GM19467 (cell line): ENCODE measurements at regions not wholly inside any gene's neighbourhood (a gene's known extent, or its start where the extent isn't known, plus 50 kb on each side); places are given as distances from the start of the nearest gene placed in this dataset.

Experiments
- ATAC-seq: cut with Tn5 transposase; IDR thresholded peaks from one replicate; pipeline ENCODE4 v1.9.1; 2021; ENCODE audit warnings: mild to moderate bottlenecking, moderate library complexity; ENCODE audit not compliant: unreplicated experiment

DNA sequence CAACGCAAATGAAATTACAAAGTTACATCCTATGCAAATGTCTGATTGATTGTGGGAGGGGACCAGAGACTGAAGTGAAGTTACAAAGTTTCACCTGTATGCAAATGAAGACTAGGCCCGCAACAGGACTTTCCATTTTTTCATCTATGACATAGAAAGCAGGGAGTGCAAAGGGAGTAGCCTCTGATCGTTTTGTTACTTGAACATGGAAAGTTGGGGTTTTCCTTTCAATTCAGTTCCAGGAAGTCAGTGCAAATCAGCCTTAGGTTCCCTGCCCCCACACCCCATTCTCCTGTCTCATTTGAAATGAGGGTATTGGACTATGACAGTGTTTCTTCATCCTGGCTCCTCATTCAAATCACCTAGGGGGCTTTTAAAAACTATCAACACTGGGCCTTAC, 96.9 kb upstream of the HABP2 start:
- no peak for ATAC-seq

DNA sequence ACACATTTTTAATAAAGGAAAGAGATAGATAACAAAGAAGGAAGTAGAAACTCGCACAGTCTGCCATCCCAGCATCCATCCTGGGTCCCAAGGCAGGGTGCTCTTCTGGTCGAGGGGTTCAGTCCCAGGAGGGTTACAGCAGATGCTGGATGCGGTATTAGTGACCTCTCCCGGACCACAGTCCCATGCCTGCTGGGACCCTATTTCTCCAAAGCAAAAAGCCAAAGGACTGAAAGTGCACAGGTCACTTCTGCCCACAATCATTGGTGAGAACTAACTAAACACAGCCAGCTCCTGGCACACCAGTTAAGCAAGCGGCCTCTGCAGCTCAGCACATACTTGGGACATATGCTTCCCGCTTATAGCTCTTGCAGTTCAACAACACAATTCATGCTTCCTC, 96.1 kb upstream of the HABP2 start:
- no peak for ATAC-seq

DNA sequence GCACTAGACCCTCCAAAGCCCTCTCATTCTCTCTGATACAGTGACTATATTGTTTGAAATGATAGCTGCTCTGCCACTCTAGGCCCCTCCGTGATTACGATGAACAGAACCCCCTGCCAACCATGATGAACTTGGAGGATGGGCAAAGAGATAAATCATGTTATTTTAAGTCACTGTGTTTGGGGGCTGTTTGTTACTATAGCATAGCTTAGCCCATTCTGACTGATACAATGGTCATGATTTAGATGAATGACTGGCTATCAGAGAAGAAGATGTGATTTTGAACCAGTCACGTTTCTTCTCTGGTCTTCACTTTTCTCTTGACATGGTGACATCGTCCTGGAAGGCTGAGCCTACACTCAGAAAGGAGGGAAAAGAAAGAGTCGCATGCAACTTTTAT, 95.4 kb upstream of the HABP2 start:
- ATAC-seq, result no peak

DNA sequence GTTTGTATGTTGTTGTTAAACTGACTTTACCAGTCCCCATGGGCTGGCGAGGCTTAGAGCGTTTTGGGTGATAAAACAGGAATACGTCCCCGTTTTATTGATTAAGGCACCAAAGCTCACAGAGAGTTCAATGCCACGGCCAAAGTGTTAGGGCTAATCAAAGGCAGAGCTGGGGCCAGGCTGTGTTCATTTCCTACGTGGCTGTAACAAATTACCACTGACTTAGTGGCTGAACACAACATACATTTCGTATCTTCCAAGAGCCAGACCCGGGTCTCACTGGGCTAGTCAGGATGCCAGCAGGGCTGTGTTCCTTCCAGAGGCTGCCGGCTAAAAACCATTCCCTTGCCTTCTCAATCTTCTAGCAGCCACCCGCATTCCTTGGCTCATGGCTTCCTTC, 94.4 kb upstream of the HABP2 start:
- ATAC-seq, result no peak

DNA sequence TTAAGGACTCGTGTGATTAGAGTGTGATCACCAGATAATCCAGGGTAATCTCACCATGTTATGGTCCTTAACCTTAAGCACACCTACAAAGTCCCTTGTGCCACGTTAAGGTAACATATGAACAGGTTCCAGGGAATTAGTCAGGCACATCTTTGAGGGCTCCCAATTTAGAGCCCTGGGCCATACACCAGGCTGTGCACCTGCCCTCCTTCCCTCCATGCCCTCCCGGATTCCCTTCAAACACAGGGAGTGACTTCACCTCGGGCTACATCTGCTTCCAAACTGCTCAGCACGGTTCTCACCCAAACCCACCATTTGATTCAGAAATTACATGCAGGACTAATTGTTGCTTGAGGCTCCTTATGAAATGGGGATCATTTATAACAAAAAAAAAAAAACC, 93.9 kb upstream of the HABP2 start:
- ATAC-seq, result no peak

DNA sequence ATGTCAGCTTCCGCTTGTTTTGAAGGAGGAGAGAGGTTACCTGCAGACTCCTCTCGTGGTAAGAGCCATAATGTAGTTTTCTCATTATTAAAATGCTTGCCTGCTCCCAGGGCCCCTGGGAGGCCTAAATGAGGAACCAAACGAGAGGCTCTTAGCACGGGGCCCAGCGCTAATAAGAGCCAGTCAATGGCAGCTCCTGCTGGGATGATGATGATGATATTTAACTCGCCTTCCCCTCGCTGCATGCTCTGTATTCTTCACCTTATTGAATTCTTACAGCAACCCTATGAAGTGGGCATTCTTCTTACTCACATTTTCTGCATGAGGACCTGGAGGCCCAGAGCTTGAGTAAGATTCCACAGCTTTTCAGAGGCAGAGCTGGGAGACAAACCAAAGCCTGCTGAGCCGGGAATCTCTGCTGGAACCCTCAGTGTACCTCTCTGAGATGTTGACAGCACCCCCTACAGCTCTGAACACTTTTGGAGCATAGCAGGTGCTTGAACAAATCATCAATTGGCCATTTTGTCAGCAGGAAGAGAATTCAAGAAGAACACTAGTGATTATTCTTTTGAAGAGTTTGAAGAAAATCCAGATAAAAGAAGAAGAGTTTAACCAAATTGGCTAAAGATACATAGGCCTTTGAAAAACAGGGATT, 93.1 kb upstream of the HABP2 start:
- no peak for ATAC-seq

DNA sequence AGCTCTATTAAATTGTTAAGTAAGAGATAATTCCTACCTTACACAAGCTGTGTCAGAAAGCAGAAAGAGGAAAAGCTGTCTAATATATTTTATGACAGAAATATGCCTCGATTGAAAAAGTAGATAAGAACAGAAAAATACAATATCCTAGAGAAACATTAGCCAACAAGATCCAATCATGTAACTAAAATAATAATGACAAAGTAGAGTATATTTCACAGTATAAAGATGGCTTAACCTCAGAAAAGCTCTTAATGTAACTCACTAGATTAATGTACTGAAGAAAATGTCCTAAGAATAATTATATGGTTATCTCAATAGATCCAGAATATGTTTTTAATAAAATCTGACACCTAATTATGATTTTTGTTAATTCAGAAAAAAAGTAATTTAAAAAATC, 89.8 kb upstream of the HABP2 start:
- ATAC-seq, result no peak

DNA sequence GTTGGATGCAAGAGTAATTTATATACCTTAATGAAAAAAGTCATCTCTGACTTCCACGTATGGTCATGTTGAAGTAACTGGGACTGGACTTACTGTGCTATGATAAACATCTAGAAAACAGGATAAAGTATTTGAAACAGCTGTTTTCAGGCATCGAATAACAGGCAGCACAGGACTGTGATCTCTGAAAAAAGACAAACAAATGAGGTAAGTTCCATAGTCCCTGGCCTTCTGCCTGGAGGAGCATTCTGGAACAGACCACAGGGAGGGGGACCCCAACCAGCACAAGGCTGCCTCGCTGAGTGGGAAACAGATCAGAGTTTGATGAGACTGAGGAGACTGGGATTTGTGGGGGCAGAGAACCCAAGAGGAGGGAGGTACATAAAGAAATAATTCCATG, 89.1 kb upstream of the HABP2 start:
- ATAC-seq, result no peak

DNA sequence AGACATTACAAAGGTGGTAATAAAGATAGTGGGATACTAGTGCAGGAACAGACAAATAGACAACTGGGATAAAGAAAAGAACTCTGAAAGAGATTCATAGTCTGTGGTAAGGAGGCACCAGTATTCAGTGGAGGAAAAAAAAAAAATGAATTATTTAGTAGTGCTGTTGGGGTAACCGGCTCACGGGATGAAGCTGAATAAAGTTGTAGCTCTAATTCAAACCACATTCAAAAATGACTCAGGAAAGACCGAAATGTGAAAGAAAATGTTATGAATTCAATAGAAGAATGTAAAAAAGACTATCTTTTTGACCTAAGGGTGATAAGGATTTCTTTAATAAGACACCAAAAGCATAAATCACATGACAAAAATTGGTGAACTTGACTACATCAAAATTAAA, 83.1 kb upstream of the HABP2 start:
- no peak for ATAC-seq

DNA sequence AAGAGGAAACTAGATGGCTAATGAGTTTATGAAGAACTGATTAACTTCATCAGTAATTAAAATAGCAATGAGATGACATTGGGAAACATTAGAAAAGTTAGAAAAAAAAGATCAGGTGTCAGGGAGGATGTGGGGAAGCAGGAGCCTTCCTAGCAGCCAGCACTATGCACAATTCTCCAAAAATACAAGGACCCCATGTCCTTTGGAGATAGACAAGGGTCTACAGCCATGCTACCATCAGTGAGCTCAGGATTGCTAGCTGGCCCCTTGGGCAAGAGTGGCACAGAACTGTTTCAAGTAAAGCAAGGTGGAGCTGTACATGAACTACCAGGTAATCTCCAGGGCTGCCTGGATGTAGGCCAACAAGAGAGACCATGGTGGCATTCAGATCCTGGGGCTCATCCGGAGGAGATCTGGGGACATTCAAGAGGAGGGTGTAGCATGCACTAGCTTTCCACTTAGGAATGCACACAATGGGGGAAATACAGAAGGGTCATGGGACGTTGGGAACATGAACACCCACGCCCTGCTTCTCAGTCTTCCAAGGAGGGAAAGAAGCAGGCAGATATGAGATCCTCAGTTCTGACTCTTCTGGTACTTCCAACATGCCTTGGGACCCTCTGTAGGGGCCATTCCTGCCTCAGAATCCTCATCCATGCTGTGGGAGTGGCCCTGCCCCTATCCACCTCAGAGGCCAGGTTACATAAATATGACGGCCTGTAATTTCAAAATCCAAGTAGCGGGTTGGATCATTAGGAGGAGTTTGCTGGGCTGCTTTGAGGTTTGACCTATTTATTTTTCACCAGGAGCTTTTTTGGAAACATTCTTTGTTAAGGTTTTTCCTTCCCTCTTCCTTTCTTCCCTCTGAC, 82.2 kb upstream of the HABP2 start:
- ATAC-seq, result no peak

DNA sequence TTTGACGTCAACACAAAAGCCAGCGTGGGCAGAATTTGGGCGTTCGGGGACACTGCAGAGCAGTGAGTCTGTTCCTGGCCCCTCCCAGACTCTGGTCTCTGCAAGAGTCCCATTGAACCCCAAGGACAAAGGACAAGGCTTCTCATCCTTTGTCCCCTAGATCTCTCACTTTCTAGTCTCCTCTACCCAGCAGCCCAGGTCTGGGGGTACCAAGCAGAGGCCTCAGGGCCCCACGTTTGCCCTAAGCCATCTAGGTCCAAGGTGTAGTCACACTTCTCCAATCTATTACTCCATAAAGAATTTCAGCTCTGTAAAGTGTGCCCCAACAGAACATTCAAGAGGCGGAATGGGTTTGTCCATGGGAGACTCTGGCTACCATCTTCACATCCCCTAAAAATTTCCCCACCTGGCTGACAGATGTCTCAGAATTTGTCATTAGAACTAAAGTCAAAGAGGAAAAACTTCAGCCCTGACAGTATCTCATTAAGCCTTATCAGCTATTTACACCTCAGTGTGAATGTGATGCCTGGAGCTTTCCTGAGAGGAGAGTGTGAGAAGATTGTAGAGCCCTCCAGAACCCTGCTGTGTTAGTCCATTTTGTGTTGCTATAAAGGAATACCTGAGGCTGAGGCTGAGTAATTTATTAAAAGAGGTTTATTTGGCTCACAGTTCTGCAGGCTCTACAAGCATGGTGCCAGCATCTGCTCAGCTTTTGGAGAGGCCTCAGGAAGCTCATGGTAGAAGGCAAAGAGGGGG, 81.4 kb upstream of the HABP2 start:
- no peak for ATAC-seq

DNA sequence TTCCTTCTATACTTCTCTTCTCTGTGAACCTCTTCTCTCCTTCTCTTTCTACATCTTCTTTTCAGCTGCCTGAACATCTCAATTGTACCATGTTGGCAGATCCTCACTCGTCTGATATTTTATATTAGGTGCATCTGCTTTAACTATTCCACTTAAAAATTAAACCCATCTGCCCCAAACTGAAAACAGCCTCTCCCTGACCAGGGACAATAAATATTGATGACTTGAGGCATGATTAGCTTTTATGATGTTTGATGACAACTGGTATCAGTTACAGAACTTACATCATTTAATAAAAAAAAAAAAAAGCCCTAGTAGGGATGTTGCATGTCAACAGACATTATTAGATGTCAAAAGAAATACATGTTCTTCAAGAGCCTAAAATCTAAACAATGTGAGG, 79.8 kb upstream of the HABP2 start:
- no peak for ATAC-seq

DNA sequence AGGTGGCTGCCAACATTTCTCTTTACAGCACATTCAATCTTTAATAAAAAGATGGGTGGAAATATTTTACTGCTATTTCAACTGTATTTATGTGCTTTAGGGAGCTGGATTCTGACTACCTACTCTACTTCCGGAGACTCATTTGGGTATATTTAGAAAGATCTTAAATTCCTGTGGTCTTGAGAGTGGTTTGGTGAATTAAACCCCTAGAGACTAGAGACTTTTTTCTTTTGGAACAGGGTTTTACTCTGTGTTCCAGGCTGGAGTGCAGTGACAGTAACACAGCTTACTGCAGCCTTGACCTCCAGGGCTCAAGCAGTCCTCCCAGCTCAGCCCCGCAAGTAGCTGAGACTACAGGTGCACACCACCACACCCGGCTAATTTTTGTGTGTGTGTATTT, 79.0 kb upstream of the HABP2 start:
- ATAC-seq, result no peak

DNA sequence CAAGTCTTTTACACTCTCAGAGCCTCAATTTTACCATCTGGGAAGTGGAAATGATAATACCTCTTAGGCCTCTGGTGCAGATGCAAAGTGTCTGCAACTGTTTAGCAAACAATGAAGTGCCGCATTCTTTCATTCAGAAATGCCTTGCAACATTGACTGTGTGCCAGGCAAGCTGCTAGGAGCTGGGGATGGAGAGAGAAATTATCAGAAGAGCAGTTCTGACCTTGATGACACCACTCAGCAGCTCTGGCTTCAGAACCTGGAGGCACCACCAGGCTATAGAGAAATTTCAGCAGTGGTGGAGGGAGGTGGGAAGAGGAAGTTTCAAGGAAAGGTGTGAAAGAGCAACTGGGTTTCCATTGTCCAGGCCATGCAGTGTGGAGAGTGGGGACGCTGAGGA, 78.1 kb upstream of the HABP2 start:
- no peak for ATAC-seq

DNA sequence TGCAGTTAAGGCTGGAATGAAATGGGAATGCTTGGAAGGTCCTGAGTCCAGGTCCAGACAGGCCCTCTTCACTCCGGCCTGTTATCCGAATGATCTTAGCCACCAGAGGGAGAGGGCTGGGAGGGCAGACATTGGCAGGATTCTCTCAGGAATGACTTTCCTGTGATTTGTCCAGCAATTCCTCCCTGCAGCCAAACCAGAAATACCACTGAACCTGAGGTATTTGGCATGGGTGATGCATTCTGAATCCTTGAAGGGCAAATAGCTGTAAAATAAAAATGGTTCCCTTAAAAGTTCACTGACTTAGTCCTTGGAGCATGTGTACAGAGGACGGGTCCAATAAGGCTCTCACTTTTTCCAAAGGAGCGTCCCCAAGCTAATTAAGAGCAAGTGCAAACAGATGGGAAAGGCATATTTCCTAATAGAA, 77.5 kb upstream of the HABP2 start:
- ATAC-seq, result no peak

DNA sequence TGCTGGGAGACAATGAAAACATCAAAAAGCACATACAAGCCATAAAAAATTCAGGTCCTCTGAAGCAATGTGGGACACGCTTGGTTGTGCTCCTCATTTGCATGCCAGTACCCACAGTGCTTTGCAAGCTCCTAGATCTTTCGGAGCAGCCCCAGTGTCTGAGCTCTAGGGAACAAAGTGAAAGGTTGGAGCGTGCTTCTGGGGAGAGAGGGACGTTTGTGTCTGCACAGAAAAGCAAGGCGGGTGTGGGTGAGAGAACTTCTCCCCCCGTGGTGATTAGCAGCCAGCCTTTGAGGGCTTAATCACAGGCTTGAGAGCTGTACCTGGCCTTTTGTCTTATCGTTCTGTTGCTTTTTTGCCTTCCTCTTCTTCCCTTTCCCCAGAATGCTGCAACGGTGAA, 76.7 kb upstream of the HABP2 start:
- ATAC-seq, result no peak

DNA sequence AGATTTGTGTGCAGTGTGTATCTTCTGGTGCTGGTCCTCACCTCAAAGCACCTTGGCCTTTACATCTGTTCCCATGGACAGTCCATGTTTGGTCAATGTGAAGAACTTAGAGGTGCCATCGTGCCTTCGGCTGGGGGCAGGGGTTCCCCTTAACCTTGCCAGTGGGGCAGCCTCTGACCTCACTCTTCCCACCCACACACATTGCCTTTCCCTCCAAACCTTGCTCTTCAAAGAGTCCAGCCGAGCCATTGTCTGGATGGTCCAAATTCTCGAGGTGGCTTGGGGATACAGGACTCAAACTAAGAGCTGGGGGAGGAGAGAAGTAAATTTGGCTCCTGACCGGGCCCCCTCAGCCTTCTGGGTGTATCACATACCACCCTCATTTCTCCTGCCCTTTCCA, 76.2 kb upstream of the HABP2 start:
- ATAC-seq, result no peak

DNA sequence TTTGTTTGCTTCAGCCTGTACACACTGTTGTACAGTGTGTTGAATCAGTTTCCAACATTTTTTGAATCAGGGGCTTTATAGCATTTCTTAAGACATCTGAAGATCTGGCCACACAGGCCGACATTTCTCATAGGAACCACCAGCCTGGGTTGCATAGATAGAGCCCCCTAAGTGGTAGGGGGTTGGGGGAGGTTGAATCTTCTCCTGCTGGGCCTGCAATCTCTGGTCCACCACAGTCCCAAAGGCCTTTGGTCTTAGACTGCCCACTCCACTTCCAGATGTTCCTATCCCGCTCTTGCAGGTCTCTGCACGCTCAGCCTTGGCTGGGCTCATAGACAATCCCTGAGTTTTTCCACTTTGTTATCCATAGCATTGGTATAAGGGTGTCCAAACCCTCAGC, 75.4 kb upstream of the HABP2 start:
- no peak for ATAC-seq

DNA sequence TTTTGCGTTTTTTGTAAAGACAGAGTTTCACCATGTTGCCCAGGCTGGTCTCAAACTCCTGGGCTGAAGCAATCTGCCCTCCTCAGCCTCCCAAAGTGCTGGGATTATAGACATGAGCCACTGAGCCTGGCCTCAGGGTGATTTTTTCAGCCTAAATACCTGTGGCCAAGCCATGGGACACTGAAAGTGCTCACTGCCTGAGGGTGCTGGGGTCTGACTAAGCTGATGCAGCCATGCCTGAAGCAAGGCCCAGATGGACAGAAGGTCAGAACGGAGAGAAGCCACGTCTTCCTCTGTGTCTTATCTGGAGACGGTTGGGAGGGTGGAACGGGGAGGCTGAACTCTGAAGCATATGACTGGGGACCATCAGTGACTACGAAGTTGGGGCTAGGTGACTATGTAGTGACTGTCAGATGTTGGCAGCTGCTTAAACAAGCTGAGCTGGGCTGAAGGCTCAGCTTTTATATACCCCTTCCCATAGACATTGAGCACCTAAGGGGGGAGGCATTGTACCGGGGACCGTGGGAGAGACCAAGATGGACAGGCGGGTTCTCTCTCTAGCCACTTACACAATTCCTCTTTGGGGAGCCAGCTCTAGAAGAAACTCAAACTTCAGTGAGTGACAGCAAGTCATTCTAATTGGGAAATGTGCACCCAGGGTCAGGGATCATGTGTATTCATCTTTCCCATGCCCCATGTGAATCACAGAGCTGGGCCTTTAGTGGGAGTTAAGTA, 73.3 kb upstream of the HABP2 start:
- no peak for ATAC-seq

DNA sequence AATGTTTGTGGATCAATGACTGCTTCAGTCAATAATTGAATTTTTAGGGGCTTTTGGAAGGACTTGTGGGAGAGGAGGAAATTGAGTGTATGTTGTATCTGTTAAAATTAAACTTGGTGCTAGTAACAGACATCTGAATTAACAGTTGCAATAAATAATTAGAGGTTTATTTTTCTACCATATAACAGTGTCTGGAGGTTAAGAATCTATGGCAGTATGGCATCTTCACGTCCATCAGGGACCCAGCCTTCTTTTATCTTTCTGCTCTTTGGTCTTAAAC, 72.8 kb upstream of the HABP2 start:
- no peak for ATAC-seq

DNA sequence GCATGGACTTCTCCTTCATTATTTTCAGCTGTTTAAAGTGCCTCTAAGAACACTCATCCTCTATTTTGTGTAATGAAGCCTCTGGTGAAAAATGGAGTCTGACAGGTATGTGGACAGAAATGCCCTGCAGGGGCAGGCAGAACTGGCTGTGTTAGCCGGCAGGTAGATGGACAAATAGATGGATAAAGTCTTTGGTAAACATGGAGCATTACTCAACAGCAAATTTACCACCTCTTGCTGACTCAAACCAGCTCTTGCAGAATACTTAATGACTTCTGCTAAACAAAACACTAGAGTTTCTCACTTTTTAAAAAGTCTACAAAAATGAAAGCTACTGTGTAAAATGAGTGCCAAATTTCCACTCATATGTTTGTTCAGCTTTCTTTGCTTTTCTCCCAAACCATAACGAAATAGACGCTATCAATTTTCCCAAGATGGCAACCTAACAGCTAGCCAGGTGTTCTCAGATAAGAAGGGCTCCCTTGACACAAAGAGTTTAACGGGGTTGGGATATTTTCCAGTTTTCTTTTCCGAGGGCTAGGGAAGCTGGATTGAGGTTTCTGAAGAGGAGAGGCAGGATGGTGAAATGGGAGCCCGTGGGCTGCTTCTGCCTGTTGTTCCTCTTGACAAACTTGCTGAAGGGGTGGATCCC, 71.9 kb upstream of the HABP2 start:
- ATAC-seq, result no peak
